ENCODE measurements at regions not wholly inside any gene's neighbourhood (a gene's known extent, or its start where the extent isn't known, plus 50 kb on each side); places are given as distances from the start of the nearest gene placed in this dataset.

DNA sequence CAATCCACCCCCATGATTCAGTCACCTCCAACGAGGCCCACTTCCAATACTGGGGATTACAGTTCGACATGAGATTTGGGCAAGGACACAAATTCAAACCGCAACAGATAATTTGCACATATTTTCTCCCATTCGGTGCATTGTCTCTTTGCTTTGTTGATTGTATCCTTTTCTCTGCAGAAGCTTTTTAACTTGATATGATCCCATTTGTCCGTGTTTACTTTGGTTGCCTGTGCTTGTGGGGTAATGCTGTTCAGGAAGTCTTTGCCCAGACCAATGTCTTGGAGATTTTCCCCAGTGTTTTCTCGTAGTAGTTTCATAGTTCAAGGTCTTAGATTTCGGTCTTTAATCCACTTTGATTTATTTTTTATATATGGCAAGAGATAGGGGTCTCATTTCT, 330.8 kb upstream of the SPRY2 start:
- H3K4me3 ChIP-seq (ENCODE audit: low read length) = no peak overlapping the region
- DNase-seq (ENCODE audit: low read depth) = no peak
- TF ChIP-seq, protein P1, sequence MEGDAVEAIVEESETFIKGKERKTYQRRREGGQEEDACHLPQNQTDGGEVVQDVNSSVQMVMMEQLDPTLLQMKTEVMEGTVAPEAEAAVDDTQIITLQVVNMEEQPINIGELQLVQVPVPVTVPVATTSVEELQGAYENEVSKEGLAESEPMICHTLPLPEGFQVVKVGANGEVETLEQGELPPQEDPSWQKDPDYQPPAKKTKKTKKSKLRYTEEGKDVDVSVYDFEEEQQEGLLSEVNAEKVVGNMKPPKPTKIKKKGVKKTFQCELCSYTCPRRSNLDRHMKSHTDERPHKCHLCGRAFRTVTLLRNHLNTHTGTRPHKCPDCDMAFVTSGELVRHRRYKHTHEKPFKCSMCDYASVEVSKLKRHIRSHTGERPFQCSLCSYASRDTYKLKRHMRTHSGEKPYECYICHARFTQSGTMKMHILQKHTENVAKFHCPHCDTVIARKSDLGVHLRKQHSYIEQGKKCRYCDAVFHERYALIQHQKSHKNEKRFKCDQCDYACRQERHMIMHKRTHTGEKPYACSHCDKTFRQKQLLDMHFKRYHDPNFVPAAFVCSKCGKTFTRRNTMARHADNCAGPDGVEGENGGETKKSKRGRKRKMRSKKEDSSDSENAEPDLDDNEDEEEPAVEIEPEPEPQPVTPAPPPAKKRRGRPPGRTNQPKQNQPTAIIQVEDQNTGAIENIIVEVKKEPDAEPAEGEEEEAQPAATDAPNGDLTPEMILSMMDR (conservative IDR thresholded peaks at IDR 0.05; ENCODE audit: low read depth, low read length) = no peak

DNA sequence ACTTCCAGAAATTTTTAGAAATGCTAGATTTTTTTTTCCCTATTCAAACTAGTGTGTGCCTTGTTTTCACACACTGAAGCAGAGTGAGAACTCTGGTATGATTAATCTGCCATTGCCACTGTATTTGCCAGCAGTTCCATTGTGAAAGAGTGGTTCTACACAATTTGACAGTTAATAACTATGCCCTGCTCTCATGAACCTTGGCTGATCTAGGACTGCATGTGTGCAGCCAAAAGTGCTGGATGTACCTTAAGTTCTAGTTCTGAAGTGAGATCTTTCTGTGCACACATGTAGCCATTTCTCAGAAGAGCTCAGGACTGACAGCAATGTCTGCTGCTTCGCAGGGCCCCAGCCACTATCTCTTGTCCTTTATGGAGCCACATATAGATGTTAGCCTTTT, 328.2 kb upstream of the SPRY2 start:
- TF ChIP-seq, protein P1 (conservative IDR thresholded peaks at IDR 0.05; ENCODE audit: low read depth, low read length) = no peak
- no peak for DNase-seq (ENCODE audit: low read depth)
- H3K4me3 ChIP-seq (ENCODE audit: low read length) = no peak overlapping the region

DNA sequence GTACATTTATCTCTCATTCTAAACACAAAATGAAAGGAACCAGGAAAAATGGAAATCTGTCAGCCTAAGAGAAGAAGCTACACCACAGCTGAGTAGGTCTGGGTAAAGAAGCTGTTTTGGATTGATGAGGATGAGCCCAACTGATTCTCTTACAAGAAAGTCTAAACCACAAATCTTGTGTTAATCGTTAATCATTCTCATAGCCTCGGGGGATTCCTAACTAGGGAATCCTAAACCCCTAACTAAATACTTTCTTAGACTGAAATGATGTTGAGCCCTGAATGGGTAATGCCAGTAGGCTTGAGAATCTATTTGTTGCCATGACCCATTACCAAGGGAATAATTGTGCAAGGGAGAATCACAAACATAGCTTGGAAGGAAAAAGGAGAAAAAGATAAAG, 327.5 kb upstream of the SPRY2 start:
- TF ChIP-seq, protein P1 (conservative IDR thresholded peaks at IDR 0.05; ENCODE audit: low read depth, low read length) = no peak
- no peak for DNase-seq (ENCODE audit: low read depth)

DNA sequence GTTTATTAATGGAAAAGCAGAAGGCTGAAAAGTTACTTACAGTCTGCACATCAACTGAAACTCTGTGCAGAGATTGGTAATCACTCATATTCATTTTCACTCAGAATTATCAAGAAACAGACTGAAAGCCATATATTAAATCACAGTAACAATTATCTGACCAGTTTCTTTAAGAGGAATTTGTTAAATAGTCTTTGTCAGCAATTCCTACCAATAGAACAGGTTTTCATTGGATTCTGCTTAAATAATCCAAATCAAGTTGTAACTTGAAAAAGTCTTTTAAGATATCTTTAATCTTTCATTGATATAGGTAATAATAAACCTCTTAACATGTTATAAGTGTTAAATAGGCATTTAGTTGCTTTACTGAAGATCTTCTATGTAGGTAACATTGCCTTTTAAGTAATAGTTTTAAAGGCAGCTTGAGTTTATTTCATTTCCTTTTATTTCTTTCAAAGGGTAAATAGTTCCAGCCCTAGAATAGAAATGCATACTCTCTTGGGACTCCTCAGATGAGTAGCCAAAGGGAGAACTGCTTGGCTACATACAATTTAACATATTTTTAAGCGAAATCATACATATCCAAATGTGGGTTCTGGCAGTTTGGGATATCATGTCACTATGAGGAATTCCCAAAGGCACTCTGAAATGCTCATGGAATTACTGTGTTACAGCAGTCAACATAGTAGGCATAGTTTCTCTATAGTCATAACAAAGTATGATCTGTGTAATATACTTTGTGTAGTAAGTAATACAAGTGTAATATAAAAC, 326.0 kb upstream of the SPRY2 start:
- H3K4me3 ChIP-seq (ENCODE audit: low read length) = no peak overlapping the region
- TF ChIP-seq, protein P1 (conservative IDR thresholded peaks at IDR 0.05; ENCODE audit: low read depth, low read length) = no peak
- no peak for DNase-seq (ENCODE audit: low read depth)

More for the DNA sequence above, 327.5 kb upstream of the SPRY2 start:
- no peak overlapping the region for H3K4me3 ChIP-seq (ENCODE audit: low read length)

DNA sequence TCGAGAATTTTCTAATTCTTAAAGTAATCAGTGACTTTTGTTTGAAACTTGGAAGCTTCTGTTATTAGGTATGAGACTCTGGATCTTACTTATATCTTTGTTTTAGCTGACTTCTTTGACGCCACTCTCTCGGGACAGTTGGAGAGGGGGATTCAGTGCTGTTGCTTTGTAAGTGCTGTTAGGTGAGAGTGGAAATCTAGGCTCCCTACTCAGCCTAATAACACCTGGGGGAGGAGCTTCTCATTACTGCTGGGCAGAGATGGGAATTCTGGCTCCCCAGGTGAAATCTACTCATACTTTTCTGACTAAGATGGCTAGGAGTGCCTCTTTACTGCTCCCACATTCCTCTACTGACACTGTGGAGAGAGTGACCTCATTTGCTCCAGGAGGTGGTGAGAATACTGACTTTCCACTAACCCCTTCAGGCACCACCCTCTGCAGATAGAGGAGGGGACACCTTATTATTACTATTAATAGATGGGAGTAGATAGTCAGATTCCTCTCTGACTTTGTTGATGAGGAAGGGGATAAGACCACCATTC, 324.9 kb upstream of the SPRY2 start:
- no peak overlapping the region for H3K4me3 ChIP-seq (ENCODE audit: low read length)
- TF ChIP-seq, protein P1 (conservative IDR thresholded peaks at IDR 0.05; ENCODE audit: low read depth, low read length) = no peak
- no peak for DNase-seq (ENCODE audit: low read depth)

DNA sequence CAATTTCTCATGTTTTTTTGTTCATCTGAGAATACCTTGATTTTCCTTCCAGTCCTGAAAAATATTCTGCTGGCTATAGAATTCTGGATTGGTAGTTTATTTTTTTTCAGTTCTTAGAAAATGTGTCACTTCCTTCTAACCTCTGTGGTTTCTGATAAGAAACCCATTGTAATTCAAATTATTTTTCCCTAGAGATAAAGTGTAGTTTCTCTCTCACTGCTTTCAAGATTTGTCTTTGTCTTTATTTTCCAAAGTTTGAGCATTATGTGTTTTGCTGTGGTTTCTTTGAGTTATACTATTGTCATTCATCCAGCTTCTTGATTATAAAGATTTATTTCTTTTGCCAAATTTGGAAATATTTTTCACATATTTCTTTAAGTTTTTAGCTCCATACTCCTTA, 324.0 kb upstream of the SPRY2 start:
- H3K4me3 ChIP-seq (ENCODE audit: low read length) = no peak overlapping the region
- TF ChIP-seq, protein P1 (conservative IDR thresholded peaks at IDR 0.05; ENCODE audit: low read depth, low read length) = no peak
- DNase-seq (ENCODE audit: low read depth) = no peak

DNA sequence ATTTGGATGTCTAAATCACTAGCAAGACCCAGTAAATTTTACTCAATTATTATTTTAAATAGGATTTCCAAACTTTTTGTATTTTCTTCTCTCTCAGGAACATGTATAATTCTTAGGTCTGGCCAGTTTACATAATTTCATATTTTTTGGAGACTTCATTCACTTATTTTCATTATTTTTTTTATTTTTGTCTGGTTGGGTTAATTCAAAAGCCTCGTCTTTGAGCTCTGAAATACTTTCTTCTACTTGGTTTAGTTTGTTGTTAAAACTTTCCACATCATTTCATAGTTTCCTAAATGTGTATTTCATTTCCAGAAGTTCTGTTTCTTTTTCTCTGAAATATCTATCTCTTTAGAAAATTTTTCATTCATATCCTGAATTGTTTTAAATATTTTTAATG, 322.9 kb upstream of the SPRY2 start:
- DNase-seq (ENCODE audit: low read depth) = no peak
- TF ChIP-seq, protein P1 (conservative IDR thresholded peaks at IDR 0.05; ENCODE audit: low read depth, low read length) = no peak
- no peak overlapping the region for H3K4me3 ChIP-seq (ENCODE audit: low read length)
